ENCODE measurements at regions not wholly inside any gene's neighbourhood (a gene's known extent, or its start where the extent isn't known, plus 50 kb on each side); places are given as distances from the start of the nearest gene placed in this dataset.

DNA sequence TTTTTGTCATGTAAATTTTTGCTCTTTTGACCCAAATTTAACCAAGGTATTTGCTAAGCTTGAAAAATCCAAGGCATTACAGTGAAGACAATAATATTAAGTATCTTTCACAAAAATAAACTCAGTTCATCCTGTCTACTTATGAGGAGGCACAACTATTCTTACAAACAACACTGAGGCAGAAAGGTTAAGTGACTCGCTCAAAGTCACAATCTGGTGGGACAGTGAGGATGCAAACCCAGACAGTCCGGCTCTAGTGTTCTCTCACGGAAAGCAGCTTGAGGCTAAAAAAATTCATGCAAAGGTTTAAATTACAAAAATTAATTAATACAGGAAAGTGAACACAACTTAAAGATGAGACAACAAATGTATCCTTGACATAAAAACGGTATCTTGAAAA lies 125.3 kb downstream of the SIPA1L2 start:
- no peak for ATAC-seq
- Mint-ChIP-seq H3K27ac (no peak overlapping the region), H3K36me3 (no peaks in the 10 kb centered on the region), H3K9me3 (no peaks in the 10 kb centered on the region), H3K4me1 (peaks cover 49% of the 10 kb centered on the region), H3K27me3 (ENCODE audit: low read depth) (no peaks in the 10 kb centered on the region), H3K4me3 (no peak overlapping the region)
- TF ChIP-seq PRDM15 (CRISPR knock-in tag; IDR thresholded peaks at IDR 0.05): no peak
- TF ChIP-seq, protein P1, sequence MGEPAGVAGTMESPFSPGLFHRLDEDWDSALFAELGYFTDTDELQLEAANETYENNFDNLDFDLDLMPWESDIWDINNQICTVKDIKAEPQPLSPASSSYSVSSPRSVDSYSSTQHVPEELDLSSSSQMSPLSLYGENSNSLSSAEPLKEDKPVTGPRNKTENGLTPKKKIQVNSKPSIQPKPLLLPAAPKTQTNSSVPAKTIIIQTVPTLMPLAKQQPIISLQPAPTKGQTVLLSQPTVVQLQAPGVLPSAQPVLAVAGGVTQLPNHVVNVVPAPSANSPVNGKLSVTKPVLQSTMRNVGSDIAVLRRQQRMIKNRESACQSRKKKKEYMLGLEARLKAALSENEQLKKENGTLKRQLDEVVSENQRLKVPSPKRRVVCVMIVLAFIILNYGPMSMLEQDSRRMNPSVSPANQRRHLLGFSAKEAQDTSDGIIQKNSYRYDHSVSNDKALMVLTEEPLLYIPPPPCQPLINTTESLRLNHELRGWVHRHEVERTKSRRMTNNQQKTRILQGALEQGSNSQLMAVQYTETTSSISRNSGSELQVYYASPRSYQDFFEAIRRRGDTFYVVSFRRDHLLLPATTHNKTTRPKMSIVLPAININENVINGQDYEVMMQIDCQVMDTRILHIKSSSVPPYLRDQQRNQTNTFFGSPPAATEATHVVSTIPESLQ (CRISPR knock-in tag; IDR thresholded peaks at IDR 0.05): no peak
- no peak for TF ChIP-seq GRHL2 (CRISPR knock-in tag; IDR thresholded peaks at IDR 0.05; ENCODE audit: insufficient replicate concordance, severe bottlenecking)
- TF ChIP-seq ZNF219 (CRISPR knock-in tag; IDR thresholded peaks at IDR 0.05; ENCODE audit: borderline replicate concordance): no peak
- TF ChIP-seq, protein P2, sequence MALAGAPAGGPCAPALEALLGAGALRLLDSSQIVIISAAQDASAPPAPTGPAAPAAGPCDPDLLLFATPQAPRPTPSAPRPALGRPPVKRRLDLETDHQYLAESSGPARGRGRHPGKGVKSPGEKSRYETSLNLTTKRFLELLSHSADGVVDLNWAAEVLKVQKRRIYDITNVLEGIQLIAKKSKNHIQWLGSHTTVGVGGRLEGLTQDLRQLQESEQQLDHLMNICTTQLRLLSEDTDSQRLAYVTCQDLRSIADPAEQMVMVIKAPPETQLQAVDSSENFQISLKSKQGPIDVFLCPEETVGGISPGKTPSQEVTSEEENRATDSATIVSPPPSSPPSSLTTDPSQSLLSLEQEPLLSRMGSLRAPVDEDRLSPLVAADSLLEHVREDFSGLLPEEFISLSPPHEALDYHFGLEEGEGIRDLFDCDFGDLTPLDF (CRISPR knock-in tag; IDR thresholded peaks at IDR 0.05): no peak
- TF ChIP-seq NFATC4 (CRISPR knock-in tag; IDR thresholded peaks at IDR 0.05): no peak
- TF ChIP-seq ZNF232 (CRISPR knock-in tag; IDR thresholded peaks at IDR 0.05): no peak
- no peak for TF ChIP-seq TP53 (CRISPR knock-in tag; IDR thresholded peaks at IDR 0.05)
- TF ChIP-seq ELF4 (CRISPR knock-in tag; IDR thresholded peaks at IDR 0.05; ENCODE audit: low read depth): no peak
- no peak for TF ChIP-seq MXD4 (CRISPR knock-in tag; IDR thresholded peaks at IDR 0.05; ENCODE audit: borderline replicate concordance)
- no peak for TF ChIP-seq ZNF423 (CRISPR knock-in tag; IDR thresholded peaks at IDR 0.05)
- TF ChIP-seq, protein P3, sequence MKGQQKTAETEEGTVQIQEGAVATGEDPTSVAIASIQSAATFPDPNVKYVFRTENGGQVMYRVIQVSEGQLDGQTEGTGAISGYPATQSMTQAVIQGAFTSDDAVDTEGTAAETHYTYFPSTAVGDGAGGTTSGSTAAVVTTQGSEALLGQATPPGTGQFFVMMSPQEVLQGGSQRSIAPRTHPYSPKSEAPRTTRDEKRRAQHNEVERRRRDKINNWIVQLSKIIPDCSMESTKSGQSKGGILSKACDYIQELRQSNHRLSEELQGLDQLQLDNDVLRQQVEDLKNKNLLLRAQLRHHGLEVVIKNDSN (CRISPR knock-in tag; IDR thresholded peaks at IDR 0.05): no peak
- TF ChIP-seq ZNF396 (CRISPR knock-in tag; IDR thresholded peaks at IDR 0.05; ENCODE audit: borderline replicate concordance): no peak
- TF ChIP-seq, protein P4, sequence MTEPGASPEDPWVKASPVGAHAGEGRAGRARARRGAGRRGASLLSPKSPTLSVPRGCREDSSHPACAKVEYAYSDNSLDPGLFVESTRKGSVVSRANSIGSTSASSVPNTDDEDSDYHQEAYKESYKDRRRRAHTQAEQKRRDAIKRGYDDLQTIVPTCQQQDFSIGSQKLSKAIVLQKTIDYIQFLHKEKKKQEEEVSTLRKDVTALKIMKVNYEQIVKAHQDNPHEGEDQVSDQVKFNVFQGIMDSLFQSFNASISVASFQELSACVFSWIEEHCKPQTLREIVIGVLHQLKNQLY (CRISPR knock-in tag; IDR thresholded peaks at IDR 0.05): no peak
- no peak for TF ChIP-seq FOXJ3 (CRISPR knock-in tag; IDR thresholded peaks at IDR 0.05; ENCODE audit: borderline replicate concordance)
- TF ChIP-seq ZNF317 (CRISPR knock-in tag; IDR thresholded peaks at IDR 0.05; ENCODE audit: borderline replicate concordance, low read depth): no peak
- no peak for TF ChIP-seq PREB (CRISPR knock-in tag; IDR thresholded peaks at IDR 0.05; ENCODE audit: borderline replicate concordance)
- TF ChIP-seq, protein P5, sequence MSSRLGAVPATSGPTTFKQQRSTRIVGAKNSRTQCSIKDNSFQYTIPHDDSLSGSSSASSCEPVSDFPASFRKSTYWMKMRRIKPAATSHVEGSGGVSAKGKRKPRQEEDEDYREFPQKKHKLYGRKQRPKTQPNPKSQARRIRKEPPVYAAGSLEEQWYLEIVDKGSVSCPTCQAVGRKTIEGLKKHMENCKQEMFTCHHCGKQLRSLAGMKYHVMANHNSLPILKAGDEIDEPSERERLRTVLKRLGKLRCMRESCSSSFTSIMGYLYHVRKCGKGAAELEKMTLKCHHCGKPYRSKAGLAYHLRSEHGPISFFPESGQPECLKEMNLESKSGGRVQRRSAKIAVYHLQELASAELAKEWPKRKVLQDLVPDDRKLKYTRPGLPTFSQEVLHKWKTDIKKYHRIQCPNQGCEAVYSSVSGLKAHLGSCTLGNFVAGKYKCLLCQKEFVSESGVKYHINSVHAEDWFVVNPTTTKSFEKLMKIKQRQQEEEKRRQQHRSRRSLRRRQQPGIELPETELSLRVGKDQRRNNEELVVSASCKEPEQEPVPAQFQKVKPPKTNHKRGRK (CRISPR knock-in tag; IDR thresholded peaks at IDR 0.05; ENCODE audit: borderline replicate concordance): no peak
- no peak for DNase-seq (ENCODE audit: low spot score)
- ChIA-PET CTCF (no interaction called here), POLR2A (no interaction called here)
